Upper lobe of right lung (tissue), 1 donor: ENCODE measurements at regions not wholly inside any gene's neighbourhood (a gene's known extent, or its start where the extent isn't known, plus 50 kb on each side); places are given as distances from the start of the nearest gene placed in this dataset.

ENCODE experiments used
- ATAC-seq: fragments of 200-7000 bp; cut with Tn5 transposase; one replicate; pipeline ENCODE4 v1.9.1; 2020; ENCODE audit warnings: mild to moderate bottlenecking, moderate library complexity
- DNase-seq: peaks from one replicate; pipeline ENCODE4 v3.0.0-alpha.2; 2020
- H3K27ac ChIP-seq: fragments of 200-600 bp; one replicate; pipeline ENCODE4 v1.8.0; 2022
- H3K27me3 ChIP-seq: fragments of 200-600 bp; one replicate; pipeline ENCODE4 v1.8.0; 2022; ENCODE audit warnings: mild to moderate bottlenecking
- H3K36me3 ChIP-seq: fragments of 200-600 bp; one replicate; pipeline ENCODE4 v1.8.0; 2022
- H3K4me1 ChIP-seq: fragments of 200-600 bp; one replicate; pipeline ENCODE4 v1.8.0; 2022
- H3K4me3 ChIP-seq: fragments of 200-600 bp; one replicate; pipeline ENCODE4 v1.8.0; 2022; ENCODE audit warnings: mild to moderate bottlenecking
- H3K9me3 ChIP-seq: fragments of 200-600 bp; one replicate; pipeline ENCODE4 v1.8.0; 2022
- CTCF ChIP-seq: fragments of 200-600 bp; IDR thresholded peaks from one replicate; pipeline ENCODE4 v1.8.0; 2022; ENCODE audit warnings: antibody characterized with exemption
- intact Hi-C: fragments of 100-400 bp; cut with DNase I; formaldehyde crosslinking; loops from one replicate; pipeline ENCODE4 v1.11.0; 2022
- donor health status: DM: no; HTN: yes; CAD: no; lungs with severe emphysema.

- TF ChIP-seq CTCF: no peak
- Histone ChIP-seq H3K27ac (no peak overlapping the region), H3K27me3 (no peaks in the 10 kb centered on the region), H3K4me1 (no peaks in the 10 kb centered on the region), H3K36me3 (no peaks in the 10 kb centered on the region), H3K4me3 (no peak overlapping the region), H3K9me3 (no peaks in the 10 kb centered on the region)
- DNase-seq (no peak), ATAC-seq (no peak)
- intact Hi-C loops: no loop called here
These were observed 536.4 kb upstream of the PTBP2 start for GRCh38 chr1:96185181-96185580.

- no peaks in the 10 kb centered on the region for H3K9me3 ChIP-seq
These were observed 534.6 kb upstream of the PTBP2 start for GRCh38 chr1:96187020-96187419.

GRCh38 chr1:96191165-96191564 lies 530.4 kb upstream of the PTBP2 start:
- Histone ChIP-seq H3K4me1 (no peaks in the 10 kb centered on the region), H3K36me3 (no peaks in the 10 kb centered on the region), H3K4me3 (no peak overlapping the region), H3K27ac (no peak overlapping the region), H3K9me3 (no peaks in the 10 kb centered on the region), H3K27me3 (no peaks in the 10 kb centered on the region)
- intact Hi-C loops: no loop called here
- TF ChIP-seq CTCF: no peak
- DNase-seq (no peak), ATAC-seq (no peak)

More at GRCh38 chr1:96187020-96187419, 534.6 kb upstream of the PTBP2 start:
- ATAC-seq (no peak), DNase-seq (no peak)
- Histone ChIP-seq H3K27me3 (no peaks in the 10 kb centered on the region), H3K4me3 (no peak overlapping the region), H3K36me3 (no peaks in the 10 kb centered on the region), H3K4me1 (no peaks in the 10 kb centered on the region), H3K27ac (no peak overlapping the region)
- no peak for TF ChIP-seq CTCF
- intact Hi-C loops: no loop called here

GRCh38 chr1:96206451-96206850 lies 515.1 kb upstream of the PTBP2 start:
- intact Hi-C loops: no loop called here
- no peak for ATAC-seq
- DNase-seq: no peak
- Histone ChIP-seq H3K27ac (no peak overlapping the region), H3K9me3 (no peaks in the 10 kb centered on the region), H3K36me3 (no peaks in the 10 kb centered on the region), H3K4me3 (no peak overlapping the region), H3K4me1 (no peaks in the 10 kb centered on the region), H3K27me3 (no peaks in the 10 kb centered on the region)
- no peak for TF ChIP-seq CTCF

- no peak for TF ChIP-seq CTCF
- Histone ChIP-seq H3K36me3 (no peaks in the 10 kb centered on the region), H3K4me1 (no peaks in the 10 kb centered on the region), H3K9me3 (no peaks in the 10 kb centered on the region), H3K27me3 (no peaks in the 10 kb centered on the region), H3K4me3 (no peak overlapping the region), H3K27ac (no peak overlapping the region)
- intact Hi-C loops: no loop called here
- ATAC-seq (no peak), DNase-seq (no peak)
These were observed 513.6 kb upstream of the PTBP2 start for GRCh38 chr1:96207936-96208335.

- H3K27ac ChIP-seq: no peak overlapping the region
- H3K4me3 ChIP-seq: no peak overlapping the region
- intact Hi-C loops: no loop called here
- DNase-seq: no peak
- no peaks in the 10 kb centered on the region for H3K9me3 ChIP-seq
- no peak for TF ChIP-seq CTCF
- ATAC-seq: no peak
- H3K36me3 ChIP-seq: no peaks in the 10 kb centered on the region
- no peaks in the 10 kb centered on the region for H3K4me1 ChIP-seq
- no peaks in the 10 kb centered on the region for H3K27me3 ChIP-seq
These were observed 513.2 kb upstream of the PTBP2 start for GRCh38 chr1:96208428-96208827.
